ENCODE measurements at regions not wholly inside any gene's neighbourhood (a gene's known extent, or its start where the extent isn't known, plus 50 kb on each side); places are given as distances from the start of the nearest gene placed in this dataset.
"Not testable (repeated sequence)": the region's sequence is repeated elsewhere in the genome, so short reads cannot be mapped to it uniquely, and the experiment has no call there.

GRCh38 chr14:56992332-56992820 is 182.1 kb upstream of the OTX2 start:
- DNase-seq = no peak

DNA sequence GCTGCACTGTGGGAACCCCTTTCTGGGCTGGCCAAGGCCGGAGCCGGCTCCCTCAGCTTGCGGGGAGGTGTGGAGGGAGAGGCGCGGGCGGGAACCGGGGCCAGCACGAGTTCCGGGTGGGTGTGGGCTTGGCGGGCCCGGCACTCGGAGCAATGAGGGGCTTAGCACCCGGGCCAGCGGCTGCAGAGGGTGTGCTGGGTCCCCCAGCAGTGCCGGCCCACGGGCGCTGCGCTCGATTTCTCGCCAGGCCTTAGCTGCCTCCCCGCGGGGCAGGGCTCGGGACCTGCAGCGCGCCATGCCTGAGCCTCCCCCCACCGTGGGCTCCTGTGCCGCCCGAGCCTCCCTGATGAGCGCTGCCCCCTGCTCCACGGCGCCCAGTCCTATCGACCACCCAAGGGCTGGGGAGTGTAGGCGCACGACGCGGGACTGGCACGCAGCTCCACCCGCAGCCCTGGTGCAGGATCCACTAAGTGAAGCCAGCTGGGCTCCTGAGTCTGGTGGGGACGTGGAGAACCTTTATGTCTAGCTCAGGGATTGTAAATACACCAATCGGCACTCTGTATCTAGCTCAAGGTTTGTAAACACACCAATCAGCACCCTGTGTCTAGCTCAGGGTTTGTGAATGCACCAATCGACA is 180.8 kb upstream of the OTX2 start:
- not testable (repeated sequence) for DNase-seq

- DNase-seq = no peak
Measured at GRCh38 chr14:56989359-56989758, 179.1 kb upstream of the OTX2 start.

- DNase-seq = no peak
Measured at GRCh38 chr14:56979936-56980335, 169.7 kb upstream of the OTX2 start.

GRCh38 chr14:56976211-56976610 is 165.9 kb upstream of the OTX2 start:
- no peak for DNase-seq

DNA sequence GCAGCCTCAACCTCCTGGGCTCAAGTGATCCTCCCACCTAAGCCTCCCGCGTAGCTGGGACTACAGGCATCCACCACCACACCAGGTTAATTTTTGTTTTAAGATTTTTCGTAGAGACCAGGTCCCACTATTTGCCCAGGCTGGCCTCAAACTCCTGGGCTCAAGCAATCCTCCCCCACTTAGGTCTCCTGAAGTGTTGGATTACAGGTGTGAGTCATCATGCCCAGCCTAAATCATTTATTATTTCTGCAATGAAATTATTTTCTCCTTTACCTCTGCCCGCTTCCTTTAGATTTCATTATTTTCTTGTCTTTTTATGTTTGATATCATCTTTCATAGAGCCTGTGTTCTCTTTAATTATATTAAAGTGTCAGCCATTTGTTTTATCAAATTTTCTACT is 165.2 kb upstream of the OTX2 start:
- no peak for DNase-seq

DNA sequence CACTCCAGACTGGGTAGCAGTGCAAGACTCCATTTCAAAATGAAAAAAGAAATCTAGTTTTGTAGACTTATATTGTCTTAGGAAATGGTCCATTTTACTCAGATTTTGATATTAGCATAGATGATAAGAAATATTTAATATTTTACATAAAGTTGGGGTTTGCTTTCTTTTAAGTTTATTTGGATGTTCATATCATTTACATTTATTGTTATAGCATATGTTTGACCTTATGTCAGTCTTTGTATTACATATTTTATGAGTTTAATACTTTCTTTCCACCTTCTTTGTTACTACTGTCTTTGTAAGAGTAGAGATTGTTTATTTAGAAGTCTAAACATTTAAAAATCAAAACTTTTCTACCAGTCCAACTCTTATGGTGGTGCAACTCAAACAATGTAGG is 162.7 kb upstream of the OTX2 start:
- no peak for DNase-seq

GRCh38 chr14:56964895-56965294 is 154.6 kb upstream of the OTX2 start:
- DNase-seq = no peak

DNA sequence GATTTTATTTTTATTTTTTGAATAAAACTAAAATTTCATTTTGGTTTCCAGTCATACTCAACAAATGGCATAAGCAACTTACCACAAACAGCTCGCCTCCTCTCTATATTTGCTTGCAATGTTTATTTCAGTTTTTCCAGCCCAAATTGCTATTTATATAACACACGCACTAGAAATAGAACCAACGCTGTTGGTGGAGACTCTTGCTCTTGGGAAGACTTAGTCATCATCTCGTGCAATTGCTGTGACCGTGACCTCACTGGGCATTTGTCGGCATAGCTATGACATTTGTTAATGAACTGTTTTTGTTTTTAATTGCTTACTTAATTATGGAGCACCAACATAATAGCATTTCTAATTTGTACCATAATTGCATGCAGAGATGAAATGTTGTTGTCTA is 153.1 kb upstream of the OTX2 start:
- no peak for DNase-seq

DNA sequence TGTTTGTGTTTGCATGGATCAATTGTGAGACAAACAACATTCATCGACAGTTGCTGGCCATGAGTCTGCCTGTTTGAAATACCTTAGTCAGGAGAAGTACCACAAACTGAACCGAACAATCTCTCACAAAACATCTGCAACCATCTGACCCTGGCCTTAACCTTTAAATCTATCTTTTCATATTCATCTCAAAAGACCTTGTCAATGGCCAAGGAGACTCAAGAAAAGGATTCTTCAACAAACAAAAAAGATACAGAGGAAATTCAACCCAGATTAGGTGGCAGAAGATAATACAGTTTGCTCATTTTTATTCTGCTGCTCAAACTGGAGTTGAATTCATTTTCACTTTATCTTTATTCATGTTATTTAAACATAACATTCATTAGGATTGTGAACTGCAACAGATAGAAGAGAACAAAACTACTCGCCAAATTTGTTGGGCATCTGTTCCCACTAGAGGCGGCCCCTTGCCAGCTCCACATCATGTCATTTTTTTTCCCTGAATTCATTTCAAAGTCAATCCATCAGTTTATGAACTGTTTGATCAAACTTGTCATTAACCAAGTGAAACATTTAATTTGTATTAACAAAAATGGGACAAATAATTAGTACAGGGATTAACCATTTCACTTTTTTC is 152.3 kb upstream of the OTX2 start:
- no peak for DNase-seq

- no peak for DNase-seq
Measured at GRCh38 chr14:56959869-56960268, 149.6 kb upstream of the OTX2 start.

DNA sequence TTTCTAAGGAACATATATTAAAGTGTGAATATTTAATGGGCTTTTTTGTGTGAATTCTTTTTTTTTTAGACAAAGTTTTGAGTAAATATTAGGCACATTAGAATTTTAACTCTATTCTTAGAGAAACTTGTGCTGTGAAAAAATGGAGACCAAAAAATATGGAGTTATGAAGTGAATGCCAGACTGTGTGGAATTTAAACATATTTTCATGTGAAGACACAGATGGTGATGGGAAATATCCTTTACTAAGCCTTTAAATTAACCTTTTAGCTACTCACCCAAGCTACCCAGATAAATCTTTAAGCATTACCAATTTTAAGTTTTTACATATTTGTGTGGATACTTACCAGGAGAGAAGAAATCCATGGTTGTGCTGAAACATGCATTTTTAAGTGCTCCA is 148.8 kb upstream of the OTX2 start:
- DNase-seq = no peak

DNA sequence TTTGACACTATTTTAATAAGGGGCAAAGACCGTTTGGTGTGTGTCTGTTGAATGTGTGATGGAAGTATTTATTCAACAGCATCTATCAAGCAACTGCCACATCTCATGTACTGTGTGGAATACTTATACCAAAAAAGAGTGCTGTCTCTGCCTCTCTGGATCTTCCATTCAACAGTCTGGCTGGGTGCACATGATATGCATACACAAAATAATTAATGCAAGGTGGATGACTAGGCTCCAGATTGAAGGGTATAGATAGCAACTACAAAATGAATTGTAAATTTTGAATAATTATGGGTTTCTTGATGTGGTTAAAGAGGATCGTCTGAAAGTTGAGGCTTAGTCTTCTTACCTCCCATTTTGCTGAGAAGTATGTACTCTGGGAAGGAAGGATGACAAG is 145.9 kb upstream of the OTX2 start:
- no peak for DNase-seq

GRCh38 chr14:56955745-56956144 is 145.5 kb upstream of the OTX2 start:
- DNase-seq = no peak

DNA sequence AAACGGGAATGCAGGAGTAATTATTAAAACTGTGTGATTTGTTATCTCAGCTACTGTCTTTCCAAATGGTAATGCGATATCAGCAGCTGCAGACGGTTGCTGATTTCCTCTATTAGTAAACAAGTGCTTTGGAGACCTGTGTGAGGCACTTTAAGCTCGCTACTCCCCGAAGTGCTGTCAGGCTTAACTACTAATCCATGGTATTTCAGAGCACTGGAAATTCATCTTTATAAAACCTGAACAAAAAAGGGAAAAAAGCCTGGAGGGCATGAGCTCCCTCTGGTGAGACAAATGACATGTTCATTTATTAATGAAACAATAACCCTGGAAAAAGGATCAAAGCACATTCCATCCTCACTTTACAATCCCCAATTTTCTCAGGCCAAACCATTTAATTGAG is 143.6 kb upstream of the OTX2 start:
- DNase-seq = peak; percentile 68

- DNase-seq = no peak
Measured at GRCh38 chr14:56952766-56953473, 142.6 kb upstream of the OTX2 start.

- peak; percentile 7 for DNase-seq
Measured at GRCh38 chr14:56949828-56950227, 139.5 kb upstream of the OTX2 start.

GRCh38 chr14:56945291-56945690 is 135.0 kb upstream of the OTX2 start:
- DNase-seq = no peak

DNA sequence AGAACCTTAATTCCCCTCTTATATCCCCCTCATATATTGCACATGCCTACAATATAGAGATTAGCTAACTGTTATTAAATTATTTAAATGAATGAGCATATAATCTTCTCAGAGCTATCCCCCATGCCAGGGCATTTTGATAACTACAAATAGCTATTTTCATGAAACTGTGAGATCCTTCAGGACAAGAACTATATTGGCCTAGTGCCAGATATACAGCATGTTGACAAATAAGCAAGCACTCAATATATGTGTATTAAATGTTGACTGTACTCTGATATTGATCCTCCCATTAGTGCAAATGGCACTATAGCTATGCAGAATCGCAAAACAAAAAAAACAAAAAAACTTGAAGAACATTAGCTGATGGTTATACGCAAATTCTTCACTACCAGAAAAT is 134.1 kb upstream of the OTX2 start:
- no peak for DNase-seq

DNA sequence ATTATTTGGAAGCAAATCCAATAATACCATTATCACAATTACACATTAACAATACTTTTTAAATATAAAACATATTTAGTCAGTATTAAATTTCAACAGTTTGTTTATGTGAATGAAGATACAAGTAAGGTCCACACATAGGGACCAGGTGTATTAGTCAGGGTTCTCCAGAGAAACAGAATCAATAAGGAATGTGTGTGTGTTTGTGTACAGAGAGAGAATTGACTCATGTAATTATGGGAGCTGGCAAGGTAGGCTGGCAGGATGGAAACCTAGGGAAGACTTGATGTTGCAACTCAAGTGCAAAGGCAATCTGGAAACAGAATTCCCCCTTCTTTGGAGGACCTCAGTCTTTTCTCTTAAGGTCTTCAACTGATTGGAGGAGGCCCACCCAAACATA is 123.2 kb upstream of the OTX2 start:
- no peak for DNase-seq

DNA sequence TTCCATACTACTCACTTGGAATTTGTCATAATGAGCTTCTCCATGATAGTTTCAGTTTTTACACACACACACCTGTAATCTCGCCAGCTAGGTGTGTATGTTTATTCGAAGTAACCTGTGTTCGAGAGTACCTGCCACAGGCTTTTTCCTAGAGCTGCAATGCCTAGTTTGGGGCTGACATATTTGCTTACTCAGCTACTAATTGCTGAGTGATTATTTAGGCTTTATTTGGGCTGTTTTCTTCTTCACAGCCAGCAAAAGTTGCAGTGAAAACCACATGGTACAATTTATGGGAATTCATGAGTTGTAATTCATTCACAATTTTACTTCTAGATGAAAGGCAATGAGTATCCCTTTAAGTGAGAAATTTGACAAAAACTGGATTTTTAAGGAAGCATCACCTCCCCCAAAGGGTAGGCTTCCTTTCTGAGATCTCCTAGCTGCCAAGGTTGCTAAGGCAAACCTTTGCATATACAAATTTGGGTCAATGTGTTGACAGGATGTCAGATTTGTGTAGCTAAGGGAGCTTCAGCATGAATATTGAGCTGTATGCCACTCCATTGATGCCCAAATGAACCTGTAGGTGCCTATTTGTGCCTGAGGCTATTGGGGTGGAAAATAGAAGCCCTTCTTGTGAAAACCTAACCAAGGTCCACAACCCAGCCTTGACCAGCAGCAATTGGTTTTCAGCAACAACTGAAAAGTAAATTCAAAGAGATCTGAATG is 108.7 kb upstream of the OTX2 start:
- DNase-seq = no peak

DNA sequence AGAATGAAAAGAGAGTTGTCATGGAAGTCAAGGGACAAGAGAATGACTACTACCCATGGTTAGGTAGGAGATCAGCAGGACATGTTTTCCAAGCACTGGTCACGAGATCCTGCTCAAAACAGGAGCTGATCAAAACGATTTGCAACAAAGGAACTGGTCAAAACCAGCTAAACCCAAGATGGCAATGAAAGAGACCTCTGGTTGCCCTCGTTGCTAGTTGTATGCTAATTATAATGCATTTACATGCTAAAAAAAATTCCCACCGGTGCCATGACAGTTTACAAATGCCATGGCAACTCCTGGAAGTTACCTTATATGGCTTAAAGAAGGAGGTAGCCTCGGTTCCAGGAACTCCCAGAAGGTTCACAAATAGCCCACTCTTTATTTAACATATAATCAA is 95.0 kb upstream of the OTX2 start:
- no peak for DNase-seq

DNA sequence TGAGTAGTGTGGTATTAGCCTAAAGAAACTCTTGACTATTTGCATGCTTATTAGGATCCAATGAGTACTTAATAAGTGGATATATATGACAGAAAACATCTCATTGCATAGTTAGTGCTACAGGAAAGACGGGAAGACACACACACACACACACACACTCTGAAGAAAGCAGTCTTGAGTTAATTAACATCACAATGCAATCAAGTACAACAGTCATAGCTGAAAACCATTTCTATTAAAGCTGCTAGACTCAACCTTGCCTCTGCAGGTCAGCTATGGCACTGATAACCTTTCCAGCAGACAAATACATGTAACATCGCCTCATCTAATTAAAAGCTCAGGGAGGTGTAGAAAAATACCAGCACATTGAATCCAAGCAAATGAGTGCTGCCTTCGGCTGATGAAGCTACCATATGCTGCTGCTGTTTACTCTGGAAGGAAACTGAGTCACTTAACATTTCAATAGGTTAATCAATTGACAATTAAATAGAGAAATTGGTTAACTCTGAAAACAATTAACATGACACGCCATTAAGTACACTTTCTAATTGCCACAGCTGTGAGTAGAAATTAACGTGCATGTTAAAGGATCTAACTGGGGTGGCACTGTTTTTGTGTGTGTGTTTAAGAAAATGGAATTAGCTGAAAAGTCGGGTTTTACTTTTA is 93.2 kb upstream of the OTX2 start:
- DNase-seq = no peak
